ENCODE measurements at regions not wholly inside any gene's neighbourhood (a gene's known extent, or its start where the extent isn't known, plus 50 kb on each side); places are given as distances from the start of the nearest gene placed in this dataset.

- H3K4me3 Mint-ChIP-seq: no peak overlapping the region
- no peak for DNase-seq (ENCODE audit: low read depth, low spot score)
- no peaks in the 10 kb centered on the region for H3K27me3 Mint-ChIP-seq (ENCODE audit: low read depth)
- no peak for TF ChIP-seq CTCF (conservative IDR thresholded peaks at IDR 0.05)
- H3K27ac Mint-ChIP-seq (ENCODE audit: unreplicated experiment): peak overlapping the region; percentile 60
- peaks cover 16% of the 10 kb centered on the region for H3K4me1 Mint-ChIP-seq
- H3K36me3 Mint-ChIP-seq (ENCODE audit: low read depth): peaks cover 13% of the 10 kb centered on the region
- peaks cover 8% of the 10 kb centered on the region for H3K9me3 Mint-ChIP-seq
Measured at GRCh38 chr12:24055747-24056146, 106.3 kb upstream of the SOX5 start.

DNA sequence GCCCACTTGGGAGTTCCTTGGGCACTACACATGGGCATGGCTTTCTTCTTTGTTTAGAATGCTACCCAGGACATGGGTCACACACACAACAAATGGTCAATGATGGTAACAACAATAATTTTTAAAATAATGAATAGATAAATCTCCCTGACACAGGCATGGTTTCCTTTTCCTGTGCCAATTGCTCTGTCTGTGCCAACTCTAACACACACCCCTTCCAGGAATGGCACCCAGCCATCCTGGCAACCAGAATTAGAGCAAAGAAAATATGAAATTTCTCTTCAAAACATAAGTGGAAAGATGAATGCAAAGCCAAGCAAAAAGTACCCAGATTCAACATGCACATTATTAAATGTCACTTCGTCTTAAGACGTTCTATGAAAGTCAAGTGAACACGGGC, 104.9 kb upstream of the SOX5 start:
- TF ChIP-seq CTCF (conservative IDR thresholded peaks at IDR 0.05): no peak
- peaks cover 8% of the 10 kb centered on the region for H3K9me3 Mint-ChIP-seq
- no peaks in the 10 kb centered on the region for H3K27me3 Mint-ChIP-seq (ENCODE audit: low read depth)
- H3K36me3 Mint-ChIP-seq (ENCODE audit: low read depth): peaks cover 15% of the 10 kb centered on the region
- H3K27ac Mint-ChIP-seq (ENCODE audit: unreplicated experiment): no peak overlapping the region
- H3K4me3 Mint-ChIP-seq: no peak overlapping the region
- H3K4me1 Mint-ChIP-seq: peaks cover 16% of the 10 kb centered on the region
- no peak for DNase-seq (ENCODE audit: low read depth, low spot score)

DNA sequence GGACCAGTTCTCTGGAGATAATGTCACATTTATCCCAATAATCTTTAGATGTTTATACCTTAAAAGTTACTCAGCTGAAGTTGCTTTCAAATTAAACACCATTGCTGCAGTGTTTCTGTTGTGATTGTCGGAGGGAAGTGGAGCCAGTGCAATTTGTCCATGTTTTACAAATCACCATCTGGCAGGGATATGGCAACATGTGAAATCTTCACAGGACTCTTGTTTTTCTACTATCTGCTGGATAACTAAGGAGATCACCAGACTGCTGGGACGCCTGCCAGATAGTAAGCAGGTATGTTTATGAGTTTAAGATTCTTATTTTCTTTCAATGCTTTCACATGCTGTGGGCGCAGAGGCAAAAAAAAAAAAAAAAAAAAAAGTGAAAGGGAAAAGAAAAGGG, 100.3 kb upstream of the SOX5 start:
- no peaks in the 10 kb centered on the region for H3K27me3 Mint-ChIP-seq (ENCODE audit: low read depth)
- H3K4me3 Mint-ChIP-seq: no peak overlapping the region
- no peak for TF ChIP-seq CTCF (conservative IDR thresholded peaks at IDR 0.05)
- DNase-seq (ENCODE audit: low read depth, low spot score): no peak
- peaks cover 23% of the 10 kb centered on the region for H3K36me3 Mint-ChIP-seq (ENCODE audit: low read depth)
- peaks cover 18% of the 10 kb centered on the region for H3K4me1 Mint-ChIP-seq
- H3K9me3 Mint-ChIP-seq: peaks cover 8% of the 10 kb centered on the region
- no peak overlapping the region for H3K27ac Mint-ChIP-seq (ENCODE audit: unreplicated experiment)

GRCh38 chr12:24049101-24049500, 99.6 kb upstream of the SOX5 start:
- Mint-ChIP-seq H3K27ac (ENCODE audit: unreplicated experiment) (no peak overlapping the region), H3K36me3 (ENCODE audit: low read depth) (peaks cover 19% of the 10 kb centered on the region)
- TF ChIP-seq CTCF (conservative IDR thresholded peaks at IDR 0.05): no peak

GRCh38 chr12:24048446-24048845, 99.0 kb upstream of the SOX5 start:
- Mint-ChIP-seq H3K27me3 (ENCODE audit: low read depth) (no peaks in the 10 kb centered on the region), H3K9me3 (peaks cover 4% of the 10 kb centered on the region), H3K4me3 (no peak overlapping the region), H3K4me1 (peaks cover 16% of the 10 kb centered on the region), H3K36me3 (ENCODE audit: low read depth) (peaks cover 16% of the 10 kb centered on the region), H3K27ac (ENCODE audit: unreplicated experiment) (no peak overlapping the region)
- no peak for TF ChIP-seq CTCF (conservative IDR thresholded peaks at IDR 0.05)
- DNase-seq (ENCODE audit: low read depth, low spot score): no peak

More at GRCh38 chr12:24049101-24049500, 99.6 kb upstream of the SOX5 start:
- DNase-seq (ENCODE audit: low read depth, low spot score): no peak
- Mint-ChIP-seq H3K4me3 (no peak overlapping the region), H3K9me3 (peaks cover 4% of the 10 kb centered on the region), H3K27me3 (ENCODE audit: low read depth) (no peaks in the 10 kb centered on the region), H3K4me1 (peaks cover 20% of the 10 kb centered on the region)

DNA sequence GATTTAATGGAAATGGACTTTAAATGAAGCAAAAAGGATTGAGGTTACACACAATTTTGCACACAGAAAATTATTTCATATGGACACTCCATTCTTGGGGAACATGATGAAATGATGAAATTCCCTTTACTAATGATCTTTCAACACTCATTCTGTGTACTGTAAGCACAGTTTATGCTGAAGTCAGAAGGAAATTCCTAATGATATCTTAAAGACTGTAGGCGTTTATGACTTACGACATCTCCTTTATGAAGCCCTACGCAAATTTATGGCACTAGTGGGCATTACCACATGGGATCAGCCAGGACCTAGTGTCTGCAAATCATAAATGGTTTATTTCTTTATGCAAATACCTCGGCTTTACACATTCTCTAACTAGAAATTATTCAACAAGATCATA, 97.9 kb upstream of the SOX5 start:
- H3K36me3 Mint-ChIP-seq (ENCODE audit: low read depth): peaks cover 16% of the 10 kb centered on the region
- no peak for DNase-seq (ENCODE audit: low read depth, low spot score)
- H3K27ac Mint-ChIP-seq (ENCODE audit: unreplicated experiment): no peak overlapping the region
- H3K27me3 Mint-ChIP-seq (ENCODE audit: low read depth): no peaks in the 10 kb centered on the region
- no peak overlapping the region for H3K4me3 Mint-ChIP-seq
- peaks cover 4% of the 10 kb centered on the region for H3K9me3 Mint-ChIP-seq
- peaks cover 23% of the 10 kb centered on the region for H3K4me1 Mint-ChIP-seq
- no peak for TF ChIP-seq CTCF (conservative IDR thresholded peaks at IDR 0.05)
